ENCODE measurements at regions not wholly inside any gene's neighbourhood (a gene's known extent, or its start where the extent isn't known, plus 50 kb on each side); places are given as distances from the start of the nearest gene placed in this dataset.

- no peaks in the 10 kb centered on the region for H3K36me3 ChIP-seq (ENCODE audit: low read depth, low read length)
- ATAC-seq (no peak), DNase-seq (no peak)
- ChIA-PET POLR2A (ENCODE audit: unreplicated experiment) (no interaction called here), CTCF (no interaction called here)
- H3K27me3 ChIP-seq (ENCODE audit: low read length): no peaks in the 10 kb centered on the region
- H3K27ac ChIP-seq (ENCODE audit: low read length): no peak overlapping the region
- H3K9me3 ChIP-seq (ENCODE audit: low read length): no peaks in the 10 kb centered on the region
- H3K9ac ChIP-seq (ENCODE audit: low read length): no peak overlapping the region
- no peak overlapping the region for H3K4me3 ChIP-seq (ENCODE audit: low read length)
- H2AFZ ChIP-seq (ENCODE audit: low read length): no peak overlapping the region
- H4K20me1 ChIP-seq (ENCODE audit: low read length): no peaks in the 10 kb centered on the region
- H3K79me2 ChIP-seq (ENCODE audit: low read length): no peaks in the 10 kb centered on the region
- no peak overlapping the region for H3K4me2 ChIP-seq (ENCODE audit: low read length)
- no peaks in the 10 kb centered on the region for H3K9me2 ChIP-seq (replicated peaks; ENCODE audit: low read length)
- intact Hi-C loops (cut with micrococcal nuclease): no loop called here
- TF ChIP-seq CTCF (conservative IDR thresholded peaks at IDR 0.05; ENCODE audit: low read depth, low read length): no peak
- no peak for TF ChIP-seq EZH2phosphoT487 (IDR thresholded peaks at IDR 0.05; ENCODE audit: borderline replicate concordance, low read length)
- TF ChIP-seq EZH2 (IDR thresholded peaks at IDR 0.05; ENCODE audit: low read length, unreplicated experiment): no peak
- H3K4me1 ChIP-seq (ENCODE audit: insufficient read depth, low read length): no peaks in the 10 kb centered on the region
- no TSS peak for BruUV-seq (replicated peaks)
- no peaks in the 10 kb centered on the region for H3F3A ChIP-seq (ENCODE audit: low read length, unreplicated experiment)
Observed at GRCh38 chrX:75625232-75625631, 102.4 kb upstream of the ZDHHC15 start.

GRCh38 chrX:75623535-75623934, 100.7 kb upstream of the ZDHHC15 start:
- intact Hi-C loops (cut with micrococcal nuclease): no loop called here
- no peak overlapping the region for H3K4me2 ChIP-seq (ENCODE audit: low read length)
- no peaks in the 10 kb centered on the region for H3F3A ChIP-seq (ENCODE audit: low read length, unreplicated experiment)
- H3K9me3 ChIP-seq (ENCODE audit: low read length): no peaks in the 10 kb centered on the region
- H2AFZ ChIP-seq (ENCODE audit: low read length): no peak overlapping the region
- no peak overlapping the region for H3K9ac ChIP-seq (ENCODE audit: low read length)
- POLR2A ChIA-PET (ENCODE audit: unreplicated experiment): no interaction called here
- H3K4me1 ChIP-seq (ENCODE audit: insufficient read depth, low read length): no peaks in the 10 kb centered on the region
- H3K4me3 ChIP-seq (ENCODE audit: low read length): no peak overlapping the region
- no peaks in the 10 kb centered on the region for H3K79me2 ChIP-seq (ENCODE audit: low read length)
- no TSS peak for BruUV-seq (replicated peaks)
- H3K27ac ChIP-seq (ENCODE audit: low read length): no peak overlapping the region
- H3K9me2 ChIP-seq (replicated peaks; ENCODE audit: low read length): no peaks in the 10 kb centered on the region
- CTCF ChIA-PET: no interaction called here
- no peaks in the 10 kb centered on the region for H4K20me1 ChIP-seq (ENCODE audit: low read length)
- peak; percentile 26; the same call in 1 of the 2 replicates for TF ChIP-seq CTCF (conservative IDR thresholded peaks at IDR 0.05; ENCODE audit: low read depth, low read length)
- no peak for TF ChIP-seq EZH2 (IDR thresholded peaks at IDR 0.05; ENCODE audit: low read length, unreplicated experiment)
- no peak for TF ChIP-seq EZH2phosphoT487 (IDR thresholded peaks at IDR 0.05; ENCODE audit: borderline replicate concordance, low read length)
- ATAC-seq: no peak
- no peaks in the 10 kb centered on the region for H3K27me3 ChIP-seq (ENCODE audit: low read length)
- H3K36me3 ChIP-seq (ENCODE audit: low read depth, low read length): no peaks in the 10 kb centered on the region
- no peak for DNase-seq

- no peak overlapping the region for H3K4me3 ChIP-seq (ENCODE audit: low read length)
- DNase-seq (no peak), ATAC-seq (no peak)
- H4K20me1 ChIP-seq (ENCODE audit: low read length): no peaks in the 10 kb centered on the region
- no peaks in the 10 kb centered on the region for H3K79me2 ChIP-seq (ENCODE audit: low read length)
- no peaks in the 10 kb centered on the region for H3F3A ChIP-seq (ENCODE audit: low read length, unreplicated experiment)
- H3K9me2 ChIP-seq (replicated peaks; ENCODE audit: low read length): no peaks in the 10 kb centered on the region
- CTCF ChIA-PET: no interaction called here
- H2AFZ ChIP-seq (ENCODE audit: low read length): no peak overlapping the region
- intact Hi-C loops (cut with micrococcal nuclease): loop anchor here (10.0 kb wide), 1 partner anchor 575 kb away; no protein-coding TSS in a partner anchor
- H3K4me1 ChIP-seq (ENCODE audit: insufficient read depth, low read length): no peaks in the 10 kb centered on the region
- no peaks in the 10 kb centered on the region for H3K36me3 ChIP-seq (ENCODE audit: low read depth, low read length)
- H3K9me3 ChIP-seq (ENCODE audit: low read length): no peaks in the 10 kb centered on the region
- TF ChIP-seq EZH2 (IDR thresholded peaks at IDR 0.05; ENCODE audit: low read length, unreplicated experiment) (no peak), EZH2phosphoT487 (IDR thresholded peaks at IDR 0.05; ENCODE audit: borderline replicate concordance, low read length) (no peak), CTCF (conservative IDR thresholded peaks at IDR 0.05; ENCODE audit: low read depth, low read length) (no peak)
- no peaks in the 10 kb centered on the region for H3K27me3 ChIP-seq (ENCODE audit: low read length)
- no peak overlapping the region for H3K4me2 ChIP-seq (ENCODE audit: low read length)
- no peak overlapping the region for H3K27ac ChIP-seq (ENCODE audit: low read length)
- H3K9ac ChIP-seq (ENCODE audit: low read length): no peak overlapping the region
- POLR2A ChIA-PET (ENCODE audit: unreplicated experiment): no interaction called here
- no TSS peak for BruUV-seq (replicated peaks)
Observed at GRCh38 chrX:75609406-75609805, 86.6 kb upstream of the ZDHHC15 start.

Measured in PC-3 (cell line).